ENCODE measurements at regions not wholly inside any gene's neighbourhood (a gene's known extent, or its start where the extent isn't known, plus 50 kb on each side); places are given as distances from the start of the nearest gene placed in this dataset.

DNA sequence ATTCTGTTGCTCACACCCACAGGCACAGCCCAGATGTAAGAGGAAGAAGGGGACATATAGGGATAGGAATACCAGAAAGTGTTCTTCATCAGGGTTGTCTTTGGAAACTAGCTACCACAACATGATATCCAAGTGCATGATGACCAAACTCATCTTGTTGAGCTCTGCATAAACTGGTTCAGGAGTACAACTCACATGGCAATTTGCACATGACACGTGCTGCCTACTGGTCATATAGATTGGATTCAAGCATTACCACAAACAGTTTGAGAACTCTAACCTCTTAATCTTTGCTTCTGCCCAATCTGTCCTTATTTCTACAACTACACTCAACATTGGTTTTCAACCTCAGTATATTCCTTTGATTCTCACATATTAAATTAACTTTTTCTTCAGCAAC is 184.7 kb upstream of the PCSK2 start:
- CTCF ChIA-PET, result no interaction called here
- H3K27ac Mint-ChIP-seq, result no peak overlapping the region
- H3K4me3 Mint-ChIP-seq, result no peak overlapping the region
- DNase-seq, result no peak
- no peaks in the 10 kb centered on the region for H3K4me1 Mint-ChIP-seq (ENCODE audit: low read depth)
- no peaks in the 10 kb centered on the region for H3K9me3 Mint-ChIP-seq
- no peaks in the 10 kb centered on the region for H3K36me3 Mint-ChIP-seq (ENCODE audit: low read depth)
- H3K27me3 Mint-ChIP-seq (ENCODE audit: low read depth), result no peaks in the 10 kb centered on the region
- intact Hi-C loops (cut with micrococcal nuclease), result no loop called here

DNA sequence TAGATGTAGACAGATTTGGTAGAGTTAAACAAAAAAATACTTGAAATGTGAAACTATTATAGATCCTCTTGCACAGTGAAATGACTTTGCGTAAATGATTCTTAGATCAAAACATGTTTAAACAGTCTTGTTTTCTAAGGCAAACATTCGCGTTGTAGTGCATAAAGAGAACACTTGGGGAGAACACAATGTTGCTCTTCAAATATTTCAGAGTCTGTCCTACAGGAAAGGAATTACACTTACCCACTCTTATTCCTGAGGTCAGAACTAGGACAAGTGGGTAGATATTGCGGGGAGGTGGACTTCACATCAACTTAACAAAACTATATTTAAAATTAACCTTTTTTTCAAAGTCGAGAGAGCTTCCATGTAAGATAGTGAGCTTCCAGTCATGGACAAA is 183.5 kb upstream of the PCSK2 start:
- Mint-ChIP-seq H3K27ac (no peak overlapping the region), H3K27me3 (ENCODE audit: low read depth) (no peaks in the 10 kb centered on the region), H3K36me3 (ENCODE audit: low read depth) (no peaks in the 10 kb centered on the region), H3K9me3 (no peaks in the 10 kb centered on the region), H3K4me1 (ENCODE audit: low read depth) (no peaks in the 10 kb centered on the region), H3K4me3 (no peak overlapping the region)
- intact Hi-C loops (cut with micrococcal nuclease), result no loop called here
- CTCF ChIA-PET, result no interaction called here
- DNase-seq, result no peak

DNA sequence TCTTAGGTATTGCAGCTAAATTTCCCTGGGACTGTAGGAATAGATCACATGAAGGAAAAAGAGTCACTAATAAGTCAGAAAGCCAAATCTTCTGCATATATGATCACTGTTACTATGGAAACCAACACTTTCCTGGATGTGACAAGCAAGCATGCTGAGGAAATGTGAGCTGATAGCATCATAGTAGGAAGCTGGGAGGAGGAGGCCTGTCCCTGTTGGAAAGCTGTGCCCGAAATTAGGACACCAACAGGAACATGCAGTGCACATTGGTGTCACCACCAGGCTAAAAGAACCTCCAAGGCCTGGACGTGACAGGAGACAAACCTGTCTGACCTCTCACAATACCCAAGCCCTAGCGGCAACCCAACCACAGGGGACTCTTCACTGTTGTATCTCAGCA is 181.9 kb upstream of the PCSK2 start:
- Mint-ChIP-seq H3K4me3 (no peak overlapping the region), H3K9me3 (no peaks in the 10 kb centered on the region), H3K36me3 (ENCODE audit: low read depth) (no peaks in the 10 kb centered on the region), H3K27me3 (ENCODE audit: low read depth) (no peaks in the 10 kb centered on the region), H3K4me1 (ENCODE audit: low read depth) (no peaks in the 10 kb centered on the region), H3K27ac (no peak overlapping the region)
- intact Hi-C loops (cut with micrococcal nuclease), result no loop called here
- CTCF ChIA-PET, result no interaction called here
- no peak for DNase-seq

DNA sequence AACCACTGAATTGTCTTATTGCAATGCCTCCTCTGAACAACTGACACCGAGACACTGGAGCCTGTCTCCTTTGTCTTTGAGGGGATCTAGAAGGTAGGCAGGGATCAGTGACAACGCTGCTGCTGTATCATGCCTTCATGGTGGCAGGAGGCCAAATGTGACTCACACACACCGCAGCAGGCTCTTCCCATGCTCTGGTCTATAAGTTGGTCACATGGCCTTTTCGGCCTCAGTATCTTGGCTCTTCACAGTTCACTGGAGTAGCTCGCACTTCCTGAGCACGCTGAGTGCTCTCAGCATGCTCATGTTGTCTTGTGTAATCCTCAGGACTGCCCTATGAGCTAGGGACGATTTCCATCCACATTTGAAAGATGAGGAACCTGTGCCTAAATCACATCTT is 167.4 kb upstream of the PCSK2 start:
- intact Hi-C loops (cut with micrococcal nuclease), result no loop called here
- H3K9me3 Mint-ChIP-seq, result peaks cover 6% of the 10 kb centered on the region
- H3K4me1 Mint-ChIP-seq (ENCODE audit: low read depth), result no peaks in the 10 kb centered on the region
- H3K36me3 Mint-ChIP-seq (ENCODE audit: low read depth), result peaks cover 2% of the 10 kb centered on the region
- DNase-seq, result no peak
- CTCF ChIA-PET, result no interaction called here
- no peak overlapping the region for H3K4me3 Mint-ChIP-seq
- no peaks in the 10 kb centered on the region for H3K27me3 Mint-ChIP-seq (ENCODE audit: low read depth)
- H3K27ac Mint-ChIP-seq, result no peak overlapping the region

DNA sequence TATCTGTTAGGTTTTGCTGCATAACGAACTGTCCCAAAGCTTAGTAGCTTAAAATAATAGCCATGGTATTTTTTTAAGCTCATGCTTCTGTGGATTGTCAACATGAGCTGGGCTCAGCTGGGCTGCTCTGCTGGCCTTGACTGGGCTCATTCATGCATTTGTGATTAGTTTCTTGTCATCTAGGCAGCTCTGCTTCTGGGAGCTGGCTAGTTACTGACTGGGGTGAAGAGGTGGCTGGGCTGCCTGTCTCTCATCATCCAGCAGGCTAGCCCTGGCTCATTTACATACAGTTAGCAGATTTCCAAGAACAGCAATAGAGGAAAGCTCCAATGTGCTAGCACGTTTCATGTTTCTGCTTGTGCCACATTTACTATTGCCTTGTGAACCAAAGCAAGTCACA is 165.1 kb upstream of the PCSK2 start:
- Mint-ChIP-seq H3K4me1 (ENCODE audit: low read depth) (no peaks in the 10 kb centered on the region), H3K27ac (no peak overlapping the region), H3K9me3 (peaks cover 6% of the 10 kb centered on the region), H3K27me3 (ENCODE audit: low read depth) (no peaks in the 10 kb centered on the region), H3K36me3 (ENCODE audit: low read depth) (peaks cover 2% of the 10 kb centered on the region), H3K4me3 (no peak overlapping the region)
- intact Hi-C loops (cut with micrococcal nuclease), result no loop called here
- DNase-seq, result no peak
- CTCF ChIA-PET, result no interaction called here

DNA sequence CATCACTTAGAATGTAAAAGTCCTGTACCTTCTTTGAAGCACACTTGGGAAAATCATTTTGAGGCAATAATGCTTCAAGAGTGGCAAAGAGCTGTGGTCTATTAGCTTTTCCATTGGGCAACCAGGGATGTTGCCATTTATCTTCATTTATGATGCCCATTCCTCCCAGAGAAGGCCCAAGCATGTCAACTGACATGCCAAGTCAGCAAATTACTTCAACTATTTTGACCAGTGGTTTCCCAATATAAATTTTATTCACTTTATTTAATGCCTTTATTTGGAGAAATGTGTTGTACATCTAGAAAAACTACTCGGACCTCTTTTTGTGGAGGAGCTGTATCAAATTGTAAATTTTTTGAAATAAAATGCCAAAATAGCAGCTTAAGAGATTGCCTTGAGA is 164.1 kb upstream of the PCSK2 start:
- Mint-ChIP-seq H3K27me3 (ENCODE audit: low read depth) (no peaks in the 10 kb centered on the region), H3K4me1 (ENCODE audit: low read depth) (no peaks in the 10 kb centered on the region), H3K36me3 (ENCODE audit: low read depth) (peaks cover under 1% of the 10 kb centered on the region), H3K9me3 (peaks cover 3% of the 10 kb centered on the region), H3K4me3 (no peak overlapping the region), H3K27ac (no peak overlapping the region)
- no peak for DNase-seq
- CTCF ChIA-PET, result no interaction called here
- intact Hi-C loops (cut with micrococcal nuclease), result no loop called here

DNA sequence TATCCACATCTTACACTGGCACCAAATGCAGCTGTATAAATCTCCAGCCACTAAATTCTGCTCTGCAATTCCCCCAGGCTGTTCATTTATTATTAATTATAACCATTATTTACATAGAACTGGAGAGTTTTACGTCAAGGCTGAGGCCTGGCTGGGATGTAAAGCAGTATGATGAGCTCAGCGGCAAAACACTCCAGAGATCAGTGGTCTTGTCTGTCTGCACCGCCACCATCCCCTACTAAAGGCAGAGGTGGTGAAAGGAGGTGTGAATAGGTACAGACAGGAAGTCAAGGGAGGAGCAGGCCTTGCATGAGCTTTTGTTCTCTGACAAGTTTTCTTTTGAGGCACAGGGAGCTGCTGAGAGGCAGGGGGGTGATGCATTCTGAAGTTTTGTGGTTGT is 159.9 kb upstream of the PCSK2 start:
- Mint-ChIP-seq H3K4me3 (no peak overlapping the region), H3K36me3 (ENCODE audit: low read depth) (no peaks in the 10 kb centered on the region), H3K27ac (no peak overlapping the region), H3K4me1 (ENCODE audit: low read depth) (no peaks in the 10 kb centered on the region), H3K9me3 (peaks cover 5% of the 10 kb centered on the region), H3K27me3 (ENCODE audit: low read depth) (no peaks in the 10 kb centered on the region)
- CTCF ChIA-PET, result no interaction called here
- intact Hi-C loops (cut with micrococcal nuclease), result no loop called here
- DNase-seq, result no peak

DNA sequence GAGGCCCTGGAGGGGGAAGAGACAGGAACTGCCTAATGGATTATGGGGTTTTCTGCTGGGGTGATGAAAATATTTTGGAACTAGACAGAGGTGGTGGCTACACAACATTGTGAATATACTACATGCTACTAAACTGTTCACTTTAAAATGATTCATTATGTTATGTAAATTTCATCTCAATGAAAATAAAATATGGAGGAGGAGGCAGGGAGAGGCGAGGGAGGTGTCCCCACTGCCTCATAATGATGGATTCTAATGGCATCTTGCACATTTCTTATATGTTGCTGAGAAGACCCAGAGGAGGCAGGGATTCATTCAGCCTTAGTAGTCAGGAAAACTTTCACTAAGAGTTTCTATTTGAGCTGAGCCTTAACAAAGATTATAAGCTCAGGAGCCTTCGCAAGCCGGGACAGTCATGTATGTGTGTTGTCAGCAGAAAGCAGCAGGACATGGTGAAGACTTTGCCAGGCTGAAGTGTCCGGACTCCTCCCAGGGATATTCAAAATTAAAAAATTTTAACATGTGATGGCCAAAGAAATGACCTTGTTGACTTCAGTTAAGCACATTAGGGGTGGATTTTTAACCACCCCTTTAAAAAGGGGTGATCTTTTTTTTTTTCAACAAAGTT is 158.6 kb upstream of the PCSK2 start:
- no peak overlapping the region for H3K4me3 Mint-ChIP-seq
- H3K4me1 Mint-ChIP-seq (ENCODE audit: low read depth), result no peaks in the 10 kb centered on the region
- CTCF ChIA-PET, result no interaction called here
- intact Hi-C loops (cut with micrococcal nuclease), result no loop called here
- no peak for DNase-seq
- peaks cover 6% of the 10 kb centered on the region for H3K9me3 Mint-ChIP-seq
- no peak overlapping the region for H3K27ac Mint-ChIP-seq
- H3K27me3 Mint-ChIP-seq (ENCODE audit: low read depth), result no peaks in the 10 kb centered on the region
- no peaks in the 10 kb centered on the region for H3K36me3 Mint-ChIP-seq (ENCODE audit: low read depth)

DNA sequence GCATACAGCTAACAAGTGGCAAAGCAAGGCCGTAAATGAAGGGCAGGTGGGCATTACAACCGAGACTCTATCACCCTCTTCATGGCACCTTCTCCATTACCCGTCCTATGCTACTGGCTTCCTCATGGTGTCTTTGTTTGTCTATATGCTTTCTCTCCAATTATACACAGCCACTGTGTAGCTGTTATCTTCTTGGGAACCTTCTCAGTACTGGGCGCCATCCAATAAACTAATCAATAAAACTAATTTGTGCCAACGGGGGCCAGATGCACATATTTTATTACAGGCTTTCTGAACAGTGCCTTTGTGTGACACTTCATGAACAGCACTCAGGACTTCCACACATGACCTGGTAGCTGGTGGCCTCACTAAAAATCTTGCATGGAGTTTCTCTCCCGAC is 149.8 kb upstream of the PCSK2 start:
- H3K36me3 Mint-ChIP-seq (ENCODE audit: low read depth), result no peaks in the 10 kb centered on the region
- CTCF ChIA-PET, result interaction anchor here (0.6 kb wide), 1 partner anchor 370 kb away, joined by 4 read pairs; no protein-coding TSS in a partner anchor
- DNase-seq, result no peak
- peaks cover 6% of the 10 kb centered on the region for H3K9me3 Mint-ChIP-seq
- no peak overlapping the region for H3K4me3 Mint-ChIP-seq
- intact Hi-C loops (cut with micrococcal nuclease), result no loop called here
- no peak overlapping the region for H3K27ac Mint-ChIP-seq
- H3K4me1 Mint-ChIP-seq (ENCODE audit: low read depth), result no peaks in the 10 kb centered on the region
- H3K27me3 Mint-ChIP-seq (ENCODE audit: low read depth), result no peaks in the 10 kb centered on the region

DNA sequence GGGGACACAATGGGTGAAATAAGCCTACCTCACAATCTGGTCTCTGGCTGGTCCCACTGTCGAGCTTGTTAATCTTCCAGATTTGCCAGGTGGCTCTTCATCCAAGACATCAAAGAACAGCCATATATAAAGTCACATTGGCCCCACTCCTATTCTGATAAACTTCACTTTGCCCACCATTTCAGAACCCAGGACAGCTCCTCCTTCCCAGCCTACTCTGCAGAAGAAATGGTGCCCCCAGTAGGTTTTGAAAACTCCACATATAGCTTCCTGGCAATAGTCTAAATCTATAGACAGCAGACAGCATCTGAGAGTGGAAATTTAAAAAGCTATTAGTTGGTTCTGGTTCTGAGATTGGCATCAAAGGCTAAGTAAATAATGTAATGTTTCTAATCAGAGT is 143.1 kb upstream of the PCSK2 start:
- peaks cover 1% of the 10 kb centered on the region for H3K36me3 Mint-ChIP-seq (ENCODE audit: low read depth)
- H3K4me3 Mint-ChIP-seq, result no peak overlapping the region
- no peak overlapping the region for H3K27ac Mint-ChIP-seq
- no peak for DNase-seq
- intact Hi-C loops (cut with micrococcal nuclease), result no loop called here
- H3K9me3 Mint-ChIP-seq, result peaks cover 4% of the 10 kb centered on the region
- CTCF ChIA-PET, result no interaction called here
- no peaks in the 10 kb centered on the region for H3K27me3 Mint-ChIP-seq (ENCODE audit: low read depth)
- no peaks in the 10 kb centered on the region for H3K4me1 Mint-ChIP-seq (ENCODE audit: low read depth)

DNA sequence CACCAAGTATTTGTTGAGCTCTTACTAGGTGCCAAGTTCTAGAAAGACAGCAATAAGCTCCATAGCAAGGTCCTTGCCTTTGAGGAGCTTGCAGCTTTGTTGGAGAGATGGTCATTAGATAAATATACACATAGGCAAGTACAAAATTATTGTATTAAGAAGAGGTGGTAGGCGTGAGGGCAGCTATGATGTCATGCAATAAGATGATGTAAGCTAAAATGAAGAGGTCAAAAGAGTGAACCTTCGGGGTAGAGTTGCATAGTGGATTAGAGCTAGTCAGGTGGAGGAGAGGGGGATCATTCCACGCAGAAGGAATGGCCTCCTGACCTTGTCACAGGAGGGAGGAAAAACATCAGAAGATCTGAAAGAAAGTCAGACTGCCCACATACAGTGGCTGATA is 141.9 kb upstream of the PCSK2 start:
- CTCF ChIA-PET, result no interaction called here

DNA sequence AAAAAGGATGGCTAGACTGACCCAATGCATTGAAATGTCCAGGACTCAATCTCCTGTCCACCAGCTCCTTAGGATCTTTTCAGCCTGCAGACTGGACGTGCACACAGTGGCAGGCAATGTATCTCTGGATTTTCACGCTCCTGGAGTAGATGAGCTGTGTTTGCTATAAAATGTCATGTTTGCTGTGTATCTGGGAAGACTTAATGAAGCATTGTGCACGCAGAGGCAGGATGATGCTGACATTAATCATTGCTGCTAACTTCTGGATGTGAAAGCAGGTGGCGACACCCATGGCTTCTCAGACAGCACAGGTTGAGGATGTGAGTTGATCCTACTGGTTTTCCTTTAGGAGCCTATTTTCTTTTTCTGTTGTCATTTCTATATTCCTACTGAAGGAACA is 133.1 kb upstream of the PCSK2 start:
- H3K9me3 Mint-ChIP-seq, result peaks cover 6% of the 10 kb centered on the region
- peaks cover 3% of the 10 kb centered on the region for H3K27me3 Mint-ChIP-seq (ENCODE audit: low read depth)
- intact Hi-C loops (cut with micrococcal nuclease), result no loop called here
- no peak overlapping the region for H3K4me3 Mint-ChIP-seq
- no peaks in the 10 kb centered on the region for H3K36me3 Mint-ChIP-seq (ENCODE audit: low read depth)
- no peak for DNase-seq
- CTCF ChIA-PET, result no interaction called here
- no peaks in the 10 kb centered on the region for H3K4me1 Mint-ChIP-seq (ENCODE audit: low read depth)
- H3K27ac Mint-ChIP-seq, result no peak overlapping the region

More for the DNA sequence above, 141.9 kb upstream of the PCSK2 start:
- Mint-ChIP-seq H3K27ac (no peak overlapping the region), H3K9me3 (peaks cover 4% of the 10 kb centered on the region), H3K4me3 (no peak overlapping the region), H3K27me3 (ENCODE audit: low read depth) (no peaks in the 10 kb centered on the region), H3K4me1 (ENCODE audit: low read depth) (no peaks in the 10 kb centered on the region), H3K36me3 (ENCODE audit: low read depth) (peaks cover 1% of the 10 kb centered on the region)
- no peak for DNase-seq
- intact Hi-C loops (cut with micrococcal nuclease), result no loop called here

DNA sequence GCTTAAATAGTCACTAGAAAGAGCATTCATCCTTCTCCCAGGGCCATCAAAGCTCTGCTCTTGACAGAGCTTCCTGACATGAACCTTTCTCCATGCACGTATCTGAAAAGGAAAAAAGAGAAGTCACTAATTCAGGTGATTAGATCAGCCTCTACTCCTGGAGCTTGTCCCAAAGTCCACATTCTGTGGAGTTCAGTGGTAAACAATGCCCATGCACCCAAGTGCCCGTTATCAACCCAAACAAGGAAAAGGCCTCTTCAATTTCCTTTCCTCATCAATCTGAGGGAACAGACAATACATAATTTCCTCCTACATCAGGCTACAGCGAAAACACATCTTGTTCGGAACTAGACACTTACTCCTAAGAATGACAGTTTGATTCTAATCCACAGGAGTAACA is 129.2 kb upstream of the PCSK2 start:
- Mint-ChIP-seq H3K9me3 (peaks cover 4% of the 10 kb centered on the region), H3K27me3 (ENCODE audit: low read depth) (peaks cover 3% of the 10 kb centered on the region), H3K4me1 (ENCODE audit: low read depth) (no peaks in the 10 kb centered on the region), H3K4me3 (no peak overlapping the region), H3K27ac (no peak overlapping the region), H3K36me3 (ENCODE audit: low read depth) (no peaks in the 10 kb centered on the region)
- CTCF ChIA-PET, result no interaction called here
- intact Hi-C loops (cut with micrococcal nuclease), result no loop called here
- DNase-seq, result no peak

DNA sequence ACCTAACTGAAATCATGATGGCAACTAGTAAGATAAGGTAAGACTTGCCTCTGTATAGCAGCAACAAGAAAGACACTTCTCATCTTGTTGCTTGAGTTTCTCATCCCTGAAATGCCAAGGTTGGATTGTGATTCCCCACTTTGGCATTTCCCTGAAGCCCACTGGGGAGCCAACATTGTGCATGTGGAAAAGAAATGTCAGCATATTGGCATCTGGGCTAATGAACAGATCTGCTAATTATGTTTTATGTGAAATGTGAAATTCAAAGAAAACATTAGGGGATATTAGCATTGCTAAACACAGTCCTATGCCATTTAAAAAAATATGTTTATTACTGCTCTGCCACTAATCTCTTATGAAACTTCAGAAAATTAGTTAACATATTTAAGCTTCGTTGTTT is 126.3 kb upstream of the PCSK2 start:
- H3K36me3 Mint-ChIP-seq (ENCODE audit: low read depth), result no peaks in the 10 kb centered on the region
- intact Hi-C loops (cut with micrococcal nuclease), result no loop called here
- CTCF ChIA-PET, result no interaction called here
- no peaks in the 10 kb centered on the region for H3K4me1 Mint-ChIP-seq (ENCODE audit: low read depth)
- DNase-seq, result no peak
- no peak overlapping the region for H3K27ac Mint-ChIP-seq
- peaks cover 2% of the 10 kb centered on the region for H3K9me3 Mint-ChIP-seq
- peaks cover 3% of the 10 kb centered on the region for H3K27me3 Mint-ChIP-seq (ENCODE audit: low read depth)
- H3K4me3 Mint-ChIP-seq, result no peak overlapping the region
